ENCODE measurements at regions not wholly inside any gene's neighbourhood (a gene's known extent, or its start where the extent isn't known, plus 50 kb on each side); places are given as distances from the start of the nearest gene placed in this dataset.
"Not testable (repeated sequence)": the region's sequence is repeated elsewhere in the genome, so short reads cannot be mapped to it uniquely, and the experiment has no call there.

- dilution Hi-C loops (cut with MboI; ENCODE audit: extremely low pct_ligation_motif_present, low sequenced_read_pairs) (no loop called here), intact Hi-C loops (cut with micrococcal nuclease) (no loop called here)
- no peak overlapping the region for H2AFZ ChIP-seq (ENCODE audit: low read depth, low read length)
- no peak overlapping the region for H3K27ac ChIP-seq (ENCODE audit: insufficient read depth, low read depth, low read length)
- no peaks in the 10 kb centered on the region for H3K27me3 ChIP-seq (ENCODE audit: control insufficient read depth in 2 of 2, insufficient read depth in 2 of 2, low read length in 2 of 2)
- no peaks in the 10 kb centered on the region for H3K4me1 ChIP-seq (ENCODE audit: control insufficient read depth, extremely low read depth, insufficient read depth, low read length)
- no peak overlapping the region for H3K9ac ChIP-seq (replicated peaks; ENCODE audit: extremely low read depth, insufficient read depth, low read length)
- ChIA-PET CTCF (interaction anchor here (0.7 kb wide), 1 partner anchor 88 kb away, joined by 3 read pairs; no protein-coding TSS in a partner anchor), POLR2A (no interaction called here)
- FAIRE-seq: no peak
- DNase-seq (ENCODE audit: low read depth, low spot score): peak; percentile 10
- no peaks in the 10 kb centered on the region for H4K20me1 ChIP-seq (replicated peaks; ENCODE audit: control insufficient read depth, extremely low read depth, insufficient read depth, low read length)
- H3K9me1 ChIP-seq (replicated peaks; ENCODE audit: control insufficient read depth, extremely low read depth, insufficient read depth, low read length): no peaks in the 10 kb centered on the region
- H3K36me3 ChIP-seq (ENCODE audit: control insufficient read depth in 2 of 2, extremely low read depth in 1 of 2, insufficient read depth in 2 of 2, low read length in 2 of 2): no peaks in the 10 kb centered on the region
- no peaks in the 10 kb centered on the region for H3K79me2 ChIP-seq (ENCODE audit: control insufficient read depth, insufficient read depth, low read length)
- no TSS peak for BruUV-seq (replicated peaks)
- H3K4me3 ChIP-seq (replicated peaks in 1 of 3; ENCODE audit: insufficient read depth in 1 of 3, low read depth in 1 of 3, low read length in 3 of 3): no peak overlapping the region
- no peaks in the 10 kb centered on the region for H3K9me3 ChIP-seq (replicated peaks; ENCODE audit: control insufficient read depth, insufficient read depth, low read length)
- no peak for TF ChIP-seq GATA2 (IDR thresholded peaks at IDR 0.05; ENCODE audit: insufficient read depth, insufficient read length, low read depth, low read length)
- H3K4me2 ChIP-seq (ENCODE audit: insufficient read depth, low read length): no peak overlapping the region
Measured at GRCh38 chr9:78909566-78909965, 612.6 kb downstream of the PSAT1 start.

GRCh38 chr9:78916884-78917283 lies 620.0 kb downstream of the PSAT1 start:
- intact Hi-C loops (cut with micrococcal nuclease); FAIRE-seq; H4K20me1 ChIP-seq (replicated peaks; ENCODE audit: control insufficient read depth, extremely low read depth, insufficient read depth, low read length); H3K27me3 ChIP-seq (ENCODE audit: control insufficient read depth in 2 of 2, insufficient read depth in 2 of 2, low read length in 2 of 2); POLR2A ChIA-PET; H3K4me1 ChIP-seq (ENCODE audit: control insufficient read depth, extremely low read depth, insufficient read depth, low read length); H2AFZ ChIP-seq (ENCODE audit: low read depth, low read length); BruUV-seq (replicated peaks); H3K9ac ChIP-seq (replicated peaks; ENCODE audit: extremely low read depth, insufficient read depth, low read length); dilution Hi-C loops (cut with MboI; ENCODE audit: extremely low pct_ligation_motif_present, low sequenced_read_pairs); CTCF ChIA-PET; DNase-seq (ENCODE audit: low read depth, low spot score); H3K9me1 ChIP-seq (replicated peaks; ENCODE audit: control insufficient read depth, extremely low read depth, insufficient read depth, low read length); H3K9me3 ChIP-seq (replicated peaks; ENCODE audit: control insufficient read depth, insufficient read depth, low read length); H3K27ac ChIP-seq (ENCODE audit: insufficient read depth, low read depth, low read length); H3K79me2 ChIP-seq (ENCODE audit: control insufficient read depth, insufficient read depth, low read length); H3K4me3 ChIP-seq (replicated peaks in 1 of 3; ENCODE audit: insufficient read depth in 1 of 3, low read depth in 1 of 3, low read length in 3 of 3); H3K4me2 ChIP-seq (ENCODE audit: insufficient read depth, low read length); H3K36me3 ChIP-seq (ENCODE audit: control insufficient read depth in 2 of 2, extremely low read depth in 1 of 2, insufficient read depth in 2 of 2, low read length in 2 of 2): not testable (repeated sequence)

GRCh38 chr9:78918976-78919375 lies 622.1 kb downstream of the PSAT1 start:
- ChIA-PET CTCF (interaction anchor here (1.2 kb wide), 1 partner anchor 215 kb away, joined by 3 read pairs; no protein-coding TSS in a partner anchor), POLR2A (no interaction called here)
- FAIRE-seq: no peak
- BruUV-seq (replicated peaks): no TSS peak
- no peak overlapping the region for H2AFZ ChIP-seq (ENCODE audit: low read depth, low read length)
- H3K9me1 ChIP-seq (replicated peaks; ENCODE audit: control insufficient read depth, extremely low read depth, insufficient read depth, low read length): no peaks in the 10 kb centered on the region
- DNase-seq (ENCODE audit: low read depth, low spot score): no peak
- dilution Hi-C loops (cut with MboI; ENCODE audit: extremely low pct_ligation_motif_present, low sequenced_read_pairs) (no loop called here), intact Hi-C loops (cut with micrococcal nuclease) (no loop called here)
- H3K4me2 ChIP-seq (ENCODE audit: insufficient read depth, low read length): no peak overlapping the region
- H3K27me3 ChIP-seq (ENCODE audit: control insufficient read depth in 2 of 2, insufficient read depth in 2 of 2, low read length in 2 of 2): no peaks in the 10 kb centered on the region
- no peak overlapping the region for H3K27ac ChIP-seq (ENCODE audit: insufficient read depth, low read depth, low read length)
- H4K20me1 ChIP-seq (replicated peaks; ENCODE audit: control insufficient read depth, extremely low read depth, insufficient read depth, low read length): no peaks in the 10 kb centered on the region
- H3K4me3 ChIP-seq (replicated peaks in 1 of 3; ENCODE audit: insufficient read depth in 1 of 3, low read depth in 1 of 3, low read length in 3 of 3): no peak overlapping the region
- H3K9ac ChIP-seq (replicated peaks; ENCODE audit: extremely low read depth, insufficient read depth, low read length): no peak overlapping the region
- no peaks in the 10 kb centered on the region for H3K4me1 ChIP-seq (ENCODE audit: control insufficient read depth, extremely low read depth, insufficient read depth, low read length)
- no peaks in the 10 kb centered on the region for H3K9me3 ChIP-seq (replicated peaks; ENCODE audit: control insufficient read depth, insufficient read depth, low read length)
- no peak for TF ChIP-seq POLR2A (IDR thresholded peaks at IDR 0.05; ENCODE audit: low read depth, low read length)
- H3K79me2 ChIP-seq (ENCODE audit: control insufficient read depth, insufficient read depth, low read length): no peaks in the 10 kb centered on the region
- H3K36me3 ChIP-seq (ENCODE audit: control insufficient read depth in 2 of 2, extremely low read depth in 1 of 2, insufficient read depth in 2 of 2, low read length in 2 of 2): no peaks in the 10 kb centered on the region
